SK-N-SH (cell line): ENCODE measurements at regions not wholly inside any gene's neighbourhood (a gene's known extent, or its start where the extent isn't known, plus 50 kb on each side); places are given as distances from the start of the nearest gene placed in this dataset.

Source experiments
- CTCF ChIA-PET: fragments of 300-600, 350-600 bp; formaldehyde crosslinking; extraction: SDS; loops from one replicate; lab custom pipeline; 2021; lab: Yijun Ruan, JAX
- POLR2A ChIA-PET: fragments of 350-600 bp; sonication (Branson Sonifier 250); formaldehyde crosslinking; extraction: SDS; loops from one replicate; lab custom pipeline; 2020; ENCODE audit warnings: antibody characterized with exemption, inconsistent platforms; lab: Yijun Ruan, JAX
- DNase-seq: peaks from one replicate; pipeline ENCODE4 v3.0.0; 2012
- H2AFZ ChIP-seq: fragments of 200-600 bp; sonication (generic); 2 replicates; pipeline ENCODE4 v1.8.1; 2016; ENCODE audit warnings: antibody characterized with exemption, mild to moderate bottlenecking, low read depth
- H3F3A ChIP-seq: fragments of 200-600 bp; sonication (generic); replicated peaks from 2 replicates; pipeline ENCODE3; 2016; ENCODE audit warnings: antibody characterized with exemption, mild to moderate bottlenecking; ENCODE audit not compliant: insufficient read depth
- H3K27ac ChIP-seq, 2 experiments: fragments of 200-500 bp in 1 of 2; fragments of 200-600 bp in 1 of 2; sonication (Bioruptor generic) in 1 of 2; sonication (generic), shearing (Covaris generic) in 1 of 2; 2 replicates each; pipeline versions ENCODE4 v1.5.1 to v1.6.1; 2014 to 2016; ENCODE audit warnings: low read depth in 2 of 2, inconsistent platforms in 1 of 2, low read length in 1 of 2, mild to moderate bottlenecking in 1 of 2, mixed read lengths in 1 of 2
- H3K27me3 ChIP-seq: fragments of 200-600 bp; sonication (generic), shearing (Covaris generic); 2 replicates; pipeline ENCODE4 v1.6.1; 2016; ENCODE audit warnings: mixed run types; ENCODE audit not compliant: insufficient read depth
- H3K36me3 ChIP-seq, 2 experiments: fragments of 200-500 bp in 1 of 2; fragments of 200-600 bp in 1 of 2; sonication (Bioruptor generic) in 1 of 2; sonication (generic) in 1 of 2; replicated peaks in 1 of 2; 2 replicates each; pipeline versions ENCODE3 to v1.5.1; 2014 to 2016; ENCODE audit warnings: low read length in 1 of 2, mild to moderate bottlenecking in 1 of 2; ENCODE audit not compliant: insufficient read depth in 2 of 2, control insufficient read depth in 1 of 2
- H3K4me1 ChIP-seq, 2 experiments: fragments of 200-500 bp in 1 of 2; fragments of 200-600 bp in 1 of 2; sonication (Bioruptor generic) in 1 of 2; sonication (generic), shearing (Covaris generic) in 1 of 2; 2 replicates each; pipeline versions ENCODE4 v1.5.1 to v1.6.1; 2014 to 2016; ENCODE audit warnings: low read depth in 1 of 2, low read length in 1 of 2, mixed run types in 1 of 2; ENCODE audit not compliant: insufficient read depth in 2 of 2, control insufficient read depth in 1 of 2
- H3K4me2 ChIP-seq: fragments of 200-600 bp; sonication (generic), shearing (Covaris generic); 2 replicates; pipeline ENCODE4 v1.6.1; 2017; ENCODE audit warnings: mixed run types
- H3K4me3 ChIP-seq, 2 experiments: fragments of 200-500 bp in 1 of 2; fragments of 200-600 bp in 1 of 2; sonication (Bioruptor generic) in 1 of 2; sonication (generic), shearing (Covaris generic) in 1 of 2; 2 replicates each; pipeline versions ENCODE4 v1.5.1 to v1.8.1; 2014 to 2016; ENCODE audit warnings: low read depth in 2 of 2, inconsistent platforms in 1 of 2, low read length in 1 of 2, mild to moderate bottlenecking in 1 of 2, mixed read lengths in 1 of 2, moderate library complexity in 1 of 2
- H3K79me2 ChIP-seq: fragments of 200-600 bp; sonication (generic); 2 replicates; pipeline ENCODE4 v1.8.1; 2017; ENCODE audit warnings: mild to moderate bottlenecking; ENCODE audit not compliant: insufficient read depth
- H3K9ac ChIP-seq: fragments of 200-600 bp; sonication (generic); 2 replicates; pipeline ENCODE4 v1.6.1; 2017; ENCODE audit warnings: mixed run types
- H3K9me2 ChIP-seq: fragments of 200-600 bp; sonication (generic); 2 replicates; pipeline ENCODE4 v1.6.1; 2017; ENCODE audit warnings: mixed run types
- H3K9me3 ChIP-seq: fragments of 200-600 bp; sonication (generic); 2 replicates; pipeline ENCODE4 v1.6.1; 2017; ENCODE audit warnings: mixed run types, mild to moderate bottlenecking, moderate library complexity
- H4K20me1 ChIP-seq: fragments of 200-600 bp; sonication (generic); 2 replicates; pipeline ENCODE4 v1.6.1; 2017; ENCODE audit warnings: mild to moderate bottlenecking, mixed run types; ENCODE audit not compliant: insufficient read depth
- FOSL2 ChIP-seq: IDR thresholded peaks from 2 replicates; pipeline ENCODE4 v1.4.0; 2012; ENCODE audit warnings: low read depth, mild to moderate bottlenecking, moderate library complexity, borderline replicate concordance
- FOXJ3 ChIP-seq: sonication (generic); formaldehyde crosslinking; IDR thresholded peaks from 2 replicates; pipeline ENCODE4 v1.5.1; 2020; ENCODE audit warnings: mild to moderate bottlenecking, missing genetic modification reagents
- JUND ChIP-seq: IDR thresholded peaks from 2 replicates; pipeline ENCODE4 v1.4.0; 2012
- MEF2A ChIP-seq: IDR thresholded peaks from 2 replicates; pipeline ENCODE4 v1.4.0; 2012; ENCODE audit warnings: low read depth, borderline replicate concordance
- MXI1 ChIP-seq: IDR thresholded peaks from 2 replicates; pipeline ENCODE4 v1.6.1; 2012; ENCODE audit warnings: mild to moderate bottlenecking, low read depth, low read length, improper control_type of control experiment
- NRF1 ChIP-seq: IDR thresholded peaks from 2 replicates; pipeline ENCODE4 v1.6.1; 2012; ENCODE audit warnings: low read depth, mild to moderate bottlenecking, low read length
- RCOR1 ChIP-seq: fragments of 150-350 bp; IDR thresholded peaks from 2 replicates; pipeline ENCODE4 v1.6.1; 2017; ENCODE audit warnings: antibody characterized with exemption, low read length
- RFX5 ChIP-seq: IDR thresholded peaks from 2 replicates; pipeline ENCODE4 v1.6.1; 2012; ENCODE audit warnings: mild to moderate bottlenecking, improper control_type of control experiment, low read length
- SIN3A ChIP-seq: IDR thresholded peaks from 2 replicates; pipeline ENCODE4 v1.6.1; 2012; ENCODE audit warnings: low read depth, mild to moderate bottlenecking, low read length, moderate library complexity, borderline replicate concordance
- SMC3 ChIP-seq: IDR thresholded peaks from 2 replicates; pipeline ENCODE4 v1.6.1; 2012; ENCODE audit warnings: low read depth, low read length, improper control_type of control experiment
- TEAD4 ChIP-seq: IDR thresholded peaks from 2 replicates; pipeline ENCODE4 v1.4.0; 2012; ENCODE audit warnings: mild to moderate bottlenecking, borderline replicate concordance; ENCODE audit not compliant: insufficient read depth
- YY1 ChIP-seq: IDR thresholded peaks from 2 replicates; pipeline ENCODE4 v1.4.0; 2012; ENCODE audit warnings: low read depth, mild to moderate bottlenecking
- WGBS: methylation state at CpG from one replicate; pipeline ENCODE4 v1.1.6; 2017; ENCODE audit warnings: low lambda C conversion rate; 5-methylcytosine and 5-hydroxymethylcytosine counted together
- TF ChIP-seq, protein P1 (sequence below): IDR thresholded peaks from 2 replicates; pipeline ENCODE4 v1.6.1; 2012; ENCODE audit warnings: mild to moderate bottlenecking, low read depth, low read length, moderate library complexity
- TF ChIP-seq, protein P2 (sequence below): IDR thresholded peaks from 2 replicates; pipeline ENCODE4; 2012
- TF ChIP-seq, protein P3 (sequence below): fragments of 150-350 bp; IDR thresholded peaks from 2 replicates; pipeline ENCODE4 v1.6.1; 2016; ENCODE audit warnings: mild to moderate bottlenecking, low read depth, low read length
- TF ChIP-seq, protein P4 (sequence below): IDR thresholded peaks from 2 replicates; pipeline ENCODE4 v1.4.0; 2012; ENCODE audit warnings: low read depth, borderline replicate concordance
- TF ChIP-seq, protein P5 (sequence below): IDR thresholded peaks from 2 replicates; pipeline ENCODE4 v1.4.0; 2012; ENCODE audit warnings: low read depth
- TF ChIP-seq, protein P6 (sequence below): fragments of 150-350 bp; IDR thresholded peaks from 2 replicates; pipeline ENCODE4 v1.6.1; 2017; ENCODE audit warnings: antibody characterized with exemption, low read length, low read depth, borderline replicate concordance
- TF ChIP-seq, protein P7 (sequence below): IDR thresholded peaks from 2 replicates; pipeline ENCODE4 v1.4.0; 2012; ENCODE audit warnings: low read depth, borderline replicate concordance

DNA sequence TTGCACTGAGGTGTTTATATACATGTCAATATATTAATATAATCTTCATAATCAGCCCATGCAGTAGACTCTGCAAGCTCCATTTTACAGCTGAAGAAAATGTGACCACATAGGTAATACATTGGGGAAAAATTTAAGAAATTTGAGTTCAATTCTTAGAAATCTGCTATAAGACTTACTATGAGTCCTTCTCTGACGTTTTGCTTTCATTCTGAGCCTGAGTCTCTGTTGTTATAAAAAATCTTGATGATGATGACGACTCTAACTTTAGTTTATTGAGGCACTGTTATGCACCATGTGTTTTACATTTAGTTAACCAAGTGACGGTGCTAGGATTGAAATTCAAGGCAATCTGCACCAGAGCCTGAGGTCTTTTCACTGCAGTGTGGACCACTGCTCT is 370.3 kb upstream of the PPP1R2C start (continued):
- TF ChIP-seq, protein P1, sequence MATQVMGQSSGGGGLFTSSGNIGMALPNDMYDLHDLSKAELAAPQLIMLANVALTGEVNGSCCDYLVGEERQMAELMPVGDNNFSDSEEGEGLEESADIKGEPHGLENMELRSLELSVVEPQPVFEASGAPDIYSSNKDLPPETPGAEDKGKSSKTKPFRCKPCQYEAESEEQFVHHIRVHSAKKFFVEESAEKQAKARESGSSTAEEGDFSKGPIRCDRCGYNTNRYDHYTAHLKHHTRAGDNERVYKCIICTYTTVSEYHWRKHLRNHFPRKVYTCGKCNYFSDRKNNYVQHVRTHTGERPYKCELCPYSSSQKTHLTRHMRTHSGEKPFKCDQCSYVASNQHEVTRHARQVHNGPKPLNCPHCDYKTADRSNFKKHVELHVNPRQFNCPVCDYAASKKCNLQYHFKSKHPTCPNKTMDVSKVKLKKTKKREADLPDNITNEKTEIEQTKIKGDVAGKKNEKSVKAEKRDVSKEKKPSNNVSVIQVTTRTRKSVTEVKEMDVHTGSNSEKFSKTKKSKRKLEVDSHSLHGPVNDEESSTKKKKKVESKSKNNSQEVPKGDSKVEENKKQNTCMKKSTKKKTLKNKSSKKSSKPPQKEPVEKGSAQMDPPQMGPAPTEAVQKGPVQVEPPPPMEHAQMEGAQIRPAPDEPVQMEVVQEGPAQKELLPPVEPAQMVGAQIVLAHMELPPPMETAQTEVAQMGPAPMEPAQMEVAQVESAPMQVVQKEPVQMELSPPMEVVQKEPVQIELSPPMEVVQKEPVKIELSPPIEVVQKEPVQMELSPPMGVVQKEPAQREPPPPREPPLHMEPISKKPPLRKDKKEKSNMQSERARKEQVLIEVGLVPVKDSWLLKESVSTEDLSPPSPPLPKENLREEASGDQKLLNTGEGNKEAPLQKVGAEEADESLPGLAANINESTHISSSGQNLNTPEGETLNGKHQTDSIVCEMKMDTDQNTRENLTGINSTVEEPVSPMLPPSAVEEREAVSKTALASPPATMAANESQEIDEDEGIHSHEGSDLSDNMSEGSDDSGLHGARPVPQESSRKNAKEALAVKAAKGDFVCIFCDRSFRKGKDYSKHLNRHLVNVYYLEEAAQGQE, result no peak
- TF ChIP-seq RFX5, result no peak
- TF ChIP-seq MEF2A, result no peak

DNA sequence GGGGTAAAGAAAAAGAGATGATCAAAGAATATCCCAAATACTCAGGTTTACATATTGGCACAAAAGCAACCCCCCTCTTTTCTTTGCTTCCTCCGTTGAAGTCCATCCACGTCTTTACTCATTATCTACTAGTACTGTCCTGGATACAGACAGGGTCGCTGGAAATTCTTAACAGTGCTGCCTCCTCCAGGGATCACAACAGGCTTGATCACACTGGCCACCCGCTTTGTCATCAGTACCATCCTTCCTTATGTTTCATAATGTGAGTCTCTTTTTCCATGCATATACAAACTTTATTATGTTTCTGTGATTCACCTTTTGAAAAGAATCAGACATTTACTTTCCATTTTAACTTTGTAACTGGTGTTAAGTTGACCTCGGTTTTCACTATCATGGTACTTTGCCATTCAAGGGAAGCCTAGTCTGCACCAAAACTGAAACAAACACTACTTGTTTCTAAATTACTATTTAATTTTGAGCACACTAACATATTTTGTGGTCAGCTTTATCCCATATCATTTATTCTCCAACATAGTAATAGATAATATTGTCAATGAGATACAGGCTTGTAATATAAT is 387.5 kb upstream of the PPP1R2C start:
- POLR2A ChIA-PET, result no interaction called here
- Histone ChIP-seq H2AFZ (no peak overlapping the region), H3K9me3 (no peaks in the 10 kb centered on the region), H3K9me2 (no peaks in the 10 kb centered on the region), H3K27ac (no peak overlapping the region), H3K36me3 (no peaks in the 10 kb centered on the region), H3K4me2 (no peak overlapping the region), H3K27me3 (no peaks in the 10 kb centered on the region), H3K4me3 (no peak overlapping the region), H3K9ac (no peak overlapping the region), H4K20me1 (no peaks in the 10 kb centered on the region), H3F3A (no peaks in the 10 kb centered on the region), H3K4me1 (no peaks in the 10 kb centered on the region), H3K79me2 (no peaks in the 10 kb centered on the region)
- CTCF ChIA-PET, result no interaction called here
- no peak for TF ChIP-seq SIN3A
- TF ChIP-seq, protein P2, sequence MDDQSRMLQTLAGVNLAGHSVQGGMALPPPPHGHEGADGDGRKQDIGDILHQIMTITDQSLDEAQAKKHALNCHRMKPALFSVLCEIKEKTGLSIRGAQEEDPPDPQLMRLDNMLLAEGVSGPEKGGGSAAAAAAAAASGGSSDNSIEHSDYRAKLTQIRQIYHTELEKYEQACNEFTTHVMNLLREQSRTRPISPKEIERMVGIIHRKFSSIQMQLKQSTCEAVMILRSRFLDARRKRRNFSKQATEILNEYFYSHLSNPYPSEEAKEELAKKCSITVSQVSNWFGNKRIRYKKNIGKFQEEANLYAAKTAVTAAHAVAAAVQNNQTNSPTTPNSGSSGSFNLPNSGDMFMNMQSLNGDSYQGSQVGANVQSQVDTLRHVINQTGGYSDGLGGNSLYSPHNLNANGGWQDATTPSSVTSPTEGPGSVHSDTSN, result no peak
- TF ChIP-seq, protein P3, sequence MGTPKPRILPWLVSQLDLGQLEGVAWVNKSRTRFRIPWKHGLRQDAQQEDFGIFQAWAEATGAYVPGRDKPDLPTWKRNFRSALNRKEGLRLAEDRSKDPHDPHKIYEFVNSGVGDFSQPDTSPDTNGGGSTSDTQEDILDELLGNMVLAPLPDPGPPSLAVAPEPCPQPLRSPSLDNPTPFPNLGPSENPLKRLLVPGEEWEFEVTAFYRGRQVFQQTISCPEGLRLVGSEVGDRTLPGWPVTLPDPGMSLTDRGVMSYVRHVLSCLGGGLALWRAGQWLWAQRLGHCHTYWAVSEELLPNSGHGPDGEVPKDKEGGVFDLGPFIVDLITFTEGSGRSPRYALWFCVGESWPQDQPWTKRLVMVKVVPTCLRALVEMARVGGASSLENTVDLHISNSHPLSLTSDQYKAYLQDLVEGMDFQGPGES, result no peak
- TF ChIP-seq MXI1, result no peak
- TF ChIP-seq, protein P4, sequence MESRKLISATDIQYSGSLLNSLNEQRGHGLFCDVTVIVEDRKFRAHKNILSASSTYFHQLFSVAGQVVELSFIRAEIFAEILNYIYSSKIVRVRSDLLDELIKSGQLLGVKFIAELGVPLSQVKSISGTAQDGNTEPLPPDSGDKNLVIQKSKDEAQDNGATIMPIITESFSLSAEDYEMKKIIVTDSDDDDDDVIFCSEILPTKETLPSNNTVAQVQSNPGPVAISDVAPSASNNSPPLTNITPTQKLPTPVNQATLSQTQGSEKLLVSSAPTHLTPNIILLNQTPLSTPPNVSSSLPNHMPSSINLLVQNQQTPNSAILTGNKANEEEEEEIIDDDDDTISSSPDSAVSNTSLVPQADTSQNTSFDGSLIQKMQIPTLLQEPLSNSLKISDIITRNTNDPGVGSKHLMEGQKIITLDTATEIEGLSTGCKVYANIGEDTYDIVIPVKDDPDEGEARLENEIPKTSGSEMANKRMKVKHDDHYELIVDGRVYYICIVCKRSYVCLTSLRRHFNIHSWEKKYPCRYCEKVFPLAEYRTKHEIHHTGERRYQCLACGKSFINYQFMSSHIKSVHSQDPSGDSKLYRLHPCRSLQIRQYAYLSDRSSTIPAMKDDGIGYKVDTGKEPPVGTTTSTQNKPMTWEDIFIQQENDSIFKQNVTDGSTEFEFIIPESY, result no peak
- TF ChIP-seq JUND, result no peak
- TF ChIP-seq NRF1, result no peak
- no peak for TF ChIP-seq SMC3
- no peak for TF ChIP-seq FOSL2
- TF ChIP-seq MEF2A, result no peak
- TF ChIP-seq, protein P5, sequence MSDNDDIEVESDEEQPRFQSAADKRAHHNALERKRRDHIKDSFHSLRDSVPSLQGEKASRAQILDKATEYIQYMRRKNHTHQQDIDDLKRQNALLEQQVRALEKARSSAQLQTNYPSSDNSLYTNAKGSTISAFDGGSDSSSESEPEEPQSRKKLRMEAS, result no peak
- TF ChIP-seq YY1, result no peak
- TF ChIP-seq, protein P6, sequence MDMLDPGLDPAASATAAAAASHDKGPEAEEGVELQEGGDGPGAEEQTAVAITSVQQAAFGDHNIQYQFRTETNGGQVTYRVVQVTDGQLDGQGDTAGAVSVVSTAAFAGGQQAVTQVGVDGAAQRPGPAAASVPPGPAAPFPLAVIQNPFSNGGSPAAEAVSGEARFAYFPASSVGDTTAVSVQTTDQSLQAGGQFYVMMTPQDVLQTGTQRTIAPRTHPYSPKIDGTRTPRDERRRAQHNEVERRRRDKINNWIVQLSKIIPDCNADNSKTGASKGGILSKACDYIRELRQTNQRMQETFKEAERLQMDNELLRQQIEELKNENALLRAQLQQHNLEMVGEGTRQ, result no peak
- no peak for TF ChIP-seq RCOR1
- TF ChIP-seq TEAD4, result no peak
- TF ChIP-seq FOXJ3 (CRISPR knock-in tag), result no peak
- TF ChIP-seq, protein P7, sequence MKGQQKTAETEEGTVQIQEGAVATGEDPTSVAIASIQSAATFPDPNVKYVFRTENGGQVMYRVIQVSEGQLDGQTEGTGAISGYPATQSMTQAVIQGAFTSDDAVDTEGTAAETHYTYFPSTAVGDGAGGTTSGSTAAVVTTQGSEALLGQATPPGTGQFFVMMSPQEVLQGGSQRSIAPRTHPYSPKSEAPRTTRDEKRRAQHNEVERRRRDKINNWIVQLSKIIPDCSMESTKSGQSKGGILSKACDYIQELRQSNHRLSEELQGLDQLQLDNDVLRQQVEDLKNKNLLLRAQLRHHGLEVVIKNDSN, result no peak
- DNase-seq, result no peak
- WGBS, result 6% methylated on average over 5 of the region's 5 CpGs
